ENCODE measurements at regions not wholly inside any gene's neighbourhood (a gene's known extent, or its start where the extent isn't known, plus 50 kb on each side); places are given as distances from the start of the nearest gene placed in this dataset.
"Not testable (repeated sequence)": the region's sequence is repeated elsewhere in the genome, so short reads cannot be mapped to it uniquely, and the experiment has no call there.

DNA sequence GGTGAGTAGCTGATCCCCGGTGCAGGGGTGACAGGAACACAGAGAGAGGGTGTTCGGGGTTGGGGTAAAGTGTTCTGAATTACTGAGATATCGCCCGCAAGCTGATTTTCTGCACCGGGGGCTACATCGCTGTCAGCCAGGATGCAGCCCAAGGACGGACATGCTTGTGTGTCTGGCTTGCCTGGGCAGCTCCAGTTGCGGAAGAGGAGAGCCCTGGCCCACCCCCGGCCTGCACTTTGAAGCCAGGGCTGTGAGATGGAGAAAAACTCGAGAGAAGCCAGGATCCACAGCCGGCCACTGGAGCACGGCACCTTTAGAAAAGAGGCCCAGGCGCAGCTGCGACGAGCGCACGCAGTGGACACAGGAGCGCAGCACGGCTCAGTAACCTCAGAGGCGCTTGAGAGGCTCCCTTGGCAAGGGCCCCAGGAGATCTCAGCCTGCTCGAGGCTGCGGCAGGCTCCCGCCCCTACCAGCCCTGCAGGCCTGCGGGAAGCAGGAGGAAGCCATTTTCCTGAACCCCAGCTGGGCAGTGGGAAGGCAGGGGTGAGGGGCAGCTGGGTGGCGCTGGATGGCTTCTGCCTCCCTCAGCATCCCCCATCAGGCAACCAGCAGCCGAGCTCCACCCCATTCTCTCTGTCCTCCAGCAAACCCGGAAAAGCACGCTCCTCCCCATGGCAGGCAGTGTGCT is 59.2 kb downstream of the C9orf50 start:
- no peak for DNase-seq (ENCODE audit: low spot score)

DNA sequence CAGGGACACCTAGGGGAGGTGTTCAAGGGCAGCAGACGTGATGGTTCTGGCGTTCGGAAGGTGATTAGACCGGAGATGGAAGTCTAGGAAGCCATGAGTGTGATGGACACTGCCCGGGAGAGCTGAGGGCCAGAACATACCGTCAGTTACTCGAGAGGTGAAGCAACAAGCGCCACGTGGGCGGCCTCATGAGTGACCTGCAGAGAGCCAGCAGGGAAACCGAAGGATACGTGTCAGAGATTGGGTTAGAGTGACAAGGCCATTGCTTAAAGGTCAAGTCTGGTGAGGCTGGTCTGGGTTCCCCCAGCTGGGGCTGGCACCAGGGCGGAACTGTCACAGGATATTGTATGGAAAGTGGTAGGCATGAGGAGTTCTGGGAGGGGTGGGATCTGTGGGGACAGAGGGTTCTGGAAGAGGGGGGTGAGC is 60.0 kb downstream of the C9orf50 start:
- no peak for DNase-seq (ENCODE audit: low spot score)

DNA sequence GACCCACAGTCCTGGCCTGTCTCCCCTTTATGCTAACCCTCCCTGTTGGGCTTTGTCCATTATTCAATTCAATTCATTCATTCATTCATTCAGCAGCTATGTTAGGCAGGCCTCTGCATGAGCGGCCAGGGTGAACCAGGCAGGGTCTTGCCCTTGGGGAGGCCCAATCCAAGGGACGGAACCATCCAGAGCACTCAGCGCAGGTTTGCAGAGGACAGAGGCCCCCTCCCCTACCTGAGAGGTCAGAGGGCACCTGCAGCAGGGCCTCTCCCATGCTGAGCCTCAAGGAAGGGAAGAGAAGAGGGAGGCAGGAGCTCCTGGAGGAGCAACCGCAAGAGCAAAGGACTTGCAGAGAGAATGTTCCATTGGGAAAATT is 61.4 kb downstream of the C9orf50 start:
- DNase-seq (ENCODE audit: low spot score), result no peak

DNA sequence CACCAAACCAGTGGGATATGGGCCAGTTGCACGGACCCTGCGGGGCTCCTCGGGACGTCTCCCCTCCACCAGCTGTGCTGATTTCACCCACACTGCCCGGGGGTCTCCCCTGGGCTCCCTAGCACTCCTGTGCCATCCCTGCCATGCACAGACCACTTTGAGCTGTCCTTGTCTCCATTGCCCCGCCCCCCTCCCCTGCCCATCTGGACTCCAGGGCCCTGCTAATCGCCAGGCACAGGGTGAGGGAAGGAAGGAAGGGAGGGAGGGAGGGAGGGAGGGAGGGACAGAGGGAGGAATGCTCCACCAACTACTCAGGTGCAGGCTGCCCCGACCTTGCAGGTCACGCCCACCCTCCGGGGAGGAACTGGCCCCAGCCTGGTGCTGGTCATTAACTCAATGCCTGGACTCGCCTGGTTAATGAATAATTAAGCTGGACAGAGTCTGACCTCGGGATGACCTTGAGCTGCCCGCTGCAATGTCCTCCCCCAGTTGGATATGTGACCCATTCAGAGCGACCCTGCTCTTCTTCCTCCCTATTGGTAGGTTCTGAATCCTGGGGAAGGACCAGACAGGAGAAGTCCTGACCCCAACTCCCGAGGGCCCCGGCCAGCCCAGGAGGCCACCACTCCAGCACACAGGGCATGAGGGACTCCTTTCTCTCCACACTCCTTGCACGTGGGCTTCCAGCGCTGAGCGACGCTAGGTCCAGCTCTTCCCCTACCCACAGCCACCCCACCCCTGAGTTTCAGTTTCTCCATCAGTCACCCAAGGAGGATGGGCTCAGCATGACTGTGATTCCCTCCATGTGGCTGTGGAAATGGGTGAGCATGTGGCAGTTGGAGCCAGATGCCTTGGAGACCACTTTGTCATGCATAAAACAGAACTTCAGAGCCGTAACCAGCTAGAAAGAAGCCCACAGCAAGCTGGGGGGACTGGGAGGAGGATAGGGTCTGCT is 62.1 kb downstream of the C9orf50 start:
- no peak for DNase-seq (ENCODE audit: low spot score)

DNA sequence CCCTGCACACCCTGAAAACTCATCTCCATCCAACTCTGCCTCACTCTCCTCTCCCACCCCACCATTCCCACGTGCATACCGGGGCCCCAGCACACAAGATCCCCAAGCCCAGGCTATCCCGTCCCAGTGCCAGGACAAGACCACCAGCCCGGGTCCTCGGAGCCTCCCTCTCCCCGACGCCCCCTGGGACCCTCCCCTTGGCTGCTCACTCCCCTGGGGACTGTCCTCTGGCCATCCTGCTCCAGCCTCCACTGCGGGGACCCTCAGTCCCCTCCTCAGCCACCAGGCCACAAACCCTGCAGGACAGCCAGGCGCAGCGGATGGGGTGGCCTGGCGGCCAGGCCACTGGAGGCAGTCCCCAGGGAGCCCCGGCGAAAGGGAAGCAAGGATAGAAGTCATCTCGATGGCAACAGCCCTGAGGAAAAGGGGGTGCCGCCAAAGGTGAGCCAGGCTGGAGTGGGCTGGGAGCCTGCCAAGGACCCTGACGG is 62.8 kb downstream of the C9orf50 start:
- no peak for DNase-seq (ENCODE audit: low spot score)

DNA sequence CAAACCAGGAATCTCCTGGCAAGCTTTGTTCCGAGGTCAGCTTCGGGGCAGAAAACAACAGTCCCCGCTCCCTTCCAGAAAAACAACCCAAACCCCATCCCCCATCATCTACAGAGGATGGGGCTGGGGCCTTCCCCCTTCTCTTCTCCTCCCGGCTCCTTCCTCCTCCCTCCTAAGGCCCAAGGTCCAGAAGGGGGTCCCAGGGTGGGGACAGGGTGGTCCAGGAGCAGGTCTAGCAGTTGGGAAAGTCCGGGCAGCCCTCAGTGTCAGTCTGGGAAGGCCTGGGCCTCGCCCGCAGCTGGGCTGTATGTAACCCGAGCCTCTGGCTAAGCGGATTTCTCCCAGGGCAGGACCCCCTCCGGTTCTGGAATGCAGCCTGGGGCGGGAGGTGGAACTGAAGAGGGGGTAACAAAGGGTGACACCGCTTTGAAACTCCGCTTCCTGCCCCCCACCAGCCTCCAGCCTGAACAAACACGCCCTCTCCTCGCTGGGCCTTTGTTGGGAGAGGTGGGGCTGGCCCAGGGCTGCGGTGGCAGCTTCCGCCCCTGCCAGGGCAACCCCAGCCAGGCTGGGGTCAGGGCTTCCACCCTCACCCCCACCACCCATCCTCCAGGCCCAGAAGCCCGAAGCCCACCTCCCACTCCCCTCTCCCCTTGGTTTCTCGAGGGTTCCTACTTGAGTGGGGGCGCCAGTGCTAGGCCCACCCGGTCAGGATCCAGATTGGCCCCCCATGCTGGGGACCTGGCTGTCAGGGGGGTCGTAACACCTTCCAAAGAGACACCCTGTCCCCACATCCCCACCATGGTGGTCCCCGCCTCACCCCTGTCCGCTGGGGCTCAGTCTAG is 63.5 kb downstream of the C9orf50 start:
- no peak for DNase-seq (ENCODE audit: low spot score)

DNA sequence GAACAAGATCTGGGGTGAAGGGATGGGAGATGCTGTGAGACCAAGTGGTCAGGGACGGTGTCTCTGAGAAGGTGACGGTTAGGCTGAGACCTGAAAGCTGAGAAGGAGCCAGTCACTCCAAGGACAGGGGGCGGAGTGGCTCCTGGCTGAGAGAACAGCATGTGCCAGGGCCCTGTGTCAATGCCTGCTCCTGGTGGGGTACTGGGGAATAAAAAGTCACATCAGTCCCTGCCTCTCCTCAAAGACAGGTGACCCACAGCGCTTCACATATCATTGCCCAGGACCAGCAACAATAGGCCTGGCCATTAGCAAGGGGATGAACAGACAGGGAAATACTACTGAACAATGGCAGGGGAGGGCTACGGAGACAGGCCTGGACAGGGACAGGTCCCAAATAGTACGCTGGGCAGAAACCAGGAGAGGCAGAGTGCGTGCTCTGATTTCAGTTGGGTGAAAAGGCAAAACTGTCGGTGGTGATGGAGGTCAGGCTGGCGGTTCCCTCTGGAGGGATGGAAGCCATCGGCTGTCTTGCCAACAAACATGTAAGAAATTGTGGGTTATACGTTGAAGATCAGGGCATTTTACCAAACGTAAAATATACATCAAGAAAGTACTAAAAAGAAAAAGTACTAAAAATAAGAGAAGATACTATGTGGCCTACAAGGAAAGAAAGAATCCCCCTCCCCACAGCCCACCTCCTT is 64.3 kb downstream of the C9orf50 start:
- DNase-seq (ENCODE audit: low spot score), result no peak

DNA sequence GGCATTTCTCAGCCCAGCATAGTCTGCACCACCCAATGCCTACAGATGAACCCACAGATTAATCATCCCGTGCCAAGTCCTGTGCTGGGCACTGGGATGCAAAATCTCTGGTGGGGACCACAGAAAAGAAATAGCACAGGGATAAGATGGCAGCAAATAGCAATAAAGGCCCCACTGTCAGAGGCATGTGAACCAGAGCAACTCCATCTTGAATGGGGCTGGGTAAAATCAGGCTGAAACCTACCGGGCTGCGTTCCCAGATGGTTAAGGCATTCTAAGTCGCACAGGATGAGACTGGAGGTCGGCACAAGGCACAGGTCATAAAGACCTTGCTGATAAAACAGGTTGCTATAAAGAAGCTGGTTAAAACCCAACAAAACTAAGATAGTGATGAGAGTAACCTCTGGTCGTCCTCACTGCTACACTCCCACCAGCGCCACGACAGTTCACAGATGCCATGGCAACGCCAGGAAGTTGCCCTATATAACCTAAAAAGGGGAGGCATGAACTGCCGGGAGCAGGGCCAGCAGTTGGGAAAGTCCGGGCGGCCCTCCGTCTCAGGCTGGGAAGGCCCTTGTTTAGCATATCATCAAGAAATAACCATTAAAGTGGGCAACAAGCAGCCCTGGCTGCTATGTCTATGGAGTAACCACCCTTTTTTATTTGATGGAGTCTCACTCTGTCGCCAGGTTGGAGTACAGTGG is 65.2 kb downstream of the C9orf50 start:
- DNase-seq (ENCODE audit: low spot score), result no peak

DNA sequence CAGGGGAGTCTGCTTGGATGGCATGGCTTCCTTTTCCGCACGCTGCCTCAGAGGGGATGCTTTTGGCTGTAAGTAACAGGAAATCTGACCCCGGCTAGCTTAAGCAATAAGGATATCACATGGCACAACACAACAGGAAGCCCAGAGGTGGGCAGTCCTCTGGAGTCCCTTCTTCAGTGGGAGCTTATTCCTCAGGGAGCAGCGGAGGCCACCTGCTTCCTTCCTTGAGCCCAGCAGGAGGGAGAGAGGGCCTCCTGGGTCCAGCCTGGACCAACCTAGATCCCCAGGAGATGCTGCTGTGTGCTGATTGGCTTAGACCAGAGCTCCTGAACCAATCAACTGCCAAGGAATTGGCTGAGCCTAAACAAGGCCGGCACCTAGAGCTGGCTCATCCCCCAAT is 66.3 kb downstream of the C9orf50 start:
- no peak for DNase-seq (ENCODE audit: low spot score)

DNA sequence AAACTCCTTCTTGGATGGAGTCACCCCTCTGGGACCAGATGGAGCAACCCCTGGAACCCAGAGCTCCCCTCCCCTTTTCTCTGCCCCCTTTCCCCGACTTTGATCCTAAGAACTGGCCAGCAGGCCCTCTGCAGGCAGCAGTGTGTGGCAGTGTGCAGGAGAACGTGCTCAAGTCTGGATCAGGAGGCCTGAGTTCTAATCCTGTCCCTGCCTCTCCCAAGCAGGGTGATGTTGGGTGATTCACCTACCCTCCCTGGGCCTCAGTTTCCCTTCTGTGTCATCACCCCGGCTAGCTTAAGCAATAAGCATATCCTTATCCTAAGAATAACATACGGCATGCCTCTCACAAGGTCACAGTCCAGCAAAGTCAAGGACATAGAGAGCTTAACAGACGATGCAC is 67.6 kb downstream of the C9orf50 start:
- no peak for DNase-seq (ENCODE audit: low spot score)

DNA sequence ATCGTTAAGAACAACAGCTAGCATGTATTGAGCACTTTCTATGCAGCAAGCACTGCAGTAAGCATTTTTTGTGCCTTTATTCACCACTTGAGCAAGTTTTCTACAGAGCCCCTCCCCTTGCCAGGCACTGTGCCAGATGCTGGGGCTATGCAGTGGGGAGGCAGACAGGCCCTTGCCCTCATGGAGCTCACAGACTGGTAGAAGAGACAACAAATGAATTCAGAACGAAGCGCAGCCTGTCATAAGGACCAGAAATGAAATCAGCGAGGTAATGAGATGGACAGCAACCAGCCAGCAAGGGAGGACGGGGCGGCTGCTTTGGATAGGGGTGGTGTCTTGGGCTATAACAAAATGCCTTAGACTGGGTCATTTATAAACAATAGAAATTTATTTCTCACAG is 68.8 kb downstream of the C9orf50 start:
- DNase-seq (ENCODE audit: low spot score), result no peak

DNA sequence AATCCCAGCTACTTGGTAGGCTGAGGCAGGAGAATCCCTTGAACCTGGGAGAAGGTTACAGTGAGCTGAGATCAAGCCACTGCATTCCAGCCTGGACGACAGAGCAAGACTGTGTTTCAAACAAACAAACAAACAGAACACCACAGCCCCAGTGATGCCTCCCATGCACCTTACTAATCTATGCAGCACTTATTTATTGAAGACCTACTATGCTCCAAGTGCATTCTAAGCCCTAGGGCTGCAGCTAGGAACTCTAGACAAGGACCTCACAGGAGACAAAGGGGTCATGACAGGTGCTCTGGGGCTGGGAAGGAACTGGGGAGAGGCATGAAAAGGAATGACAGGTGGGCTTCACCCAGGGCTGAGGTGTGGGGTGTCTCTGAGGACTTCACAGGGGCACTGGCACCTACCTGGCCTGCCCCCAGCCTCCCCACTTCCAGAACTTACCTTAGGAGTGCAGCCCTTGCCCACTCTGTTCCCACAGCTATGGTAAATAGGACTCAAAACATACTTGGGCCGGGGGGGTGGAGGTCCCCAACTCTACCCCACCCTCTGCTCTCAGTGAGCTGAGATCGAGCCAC is 69.4 kb downstream of the C9orf50 start:
- DNase-seq (ENCODE audit: low spot score), result no peak

DNA sequence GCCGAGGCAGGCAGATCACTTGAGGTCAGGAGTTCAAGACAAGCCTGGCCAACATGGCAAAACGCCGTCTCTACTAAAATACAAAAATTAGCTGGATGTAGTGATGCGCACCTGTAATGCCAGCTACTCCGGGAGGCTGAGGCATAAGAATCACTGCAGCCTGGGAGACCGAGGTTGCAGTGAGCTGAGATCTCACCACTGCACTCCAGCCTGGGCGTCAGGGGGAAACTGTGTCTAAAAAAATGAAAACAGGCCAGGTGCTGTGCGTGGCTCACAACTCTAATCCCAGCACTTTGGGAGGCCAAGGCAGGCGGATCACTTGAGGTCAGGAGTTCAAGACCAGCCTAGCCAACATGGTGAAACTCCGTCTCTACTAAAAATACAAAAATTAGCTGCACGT is 69.9 kb downstream of the C9orf50 start:
- not testable (repeated sequence) for DNase-seq (ENCODE audit: low spot score)

DNA sequence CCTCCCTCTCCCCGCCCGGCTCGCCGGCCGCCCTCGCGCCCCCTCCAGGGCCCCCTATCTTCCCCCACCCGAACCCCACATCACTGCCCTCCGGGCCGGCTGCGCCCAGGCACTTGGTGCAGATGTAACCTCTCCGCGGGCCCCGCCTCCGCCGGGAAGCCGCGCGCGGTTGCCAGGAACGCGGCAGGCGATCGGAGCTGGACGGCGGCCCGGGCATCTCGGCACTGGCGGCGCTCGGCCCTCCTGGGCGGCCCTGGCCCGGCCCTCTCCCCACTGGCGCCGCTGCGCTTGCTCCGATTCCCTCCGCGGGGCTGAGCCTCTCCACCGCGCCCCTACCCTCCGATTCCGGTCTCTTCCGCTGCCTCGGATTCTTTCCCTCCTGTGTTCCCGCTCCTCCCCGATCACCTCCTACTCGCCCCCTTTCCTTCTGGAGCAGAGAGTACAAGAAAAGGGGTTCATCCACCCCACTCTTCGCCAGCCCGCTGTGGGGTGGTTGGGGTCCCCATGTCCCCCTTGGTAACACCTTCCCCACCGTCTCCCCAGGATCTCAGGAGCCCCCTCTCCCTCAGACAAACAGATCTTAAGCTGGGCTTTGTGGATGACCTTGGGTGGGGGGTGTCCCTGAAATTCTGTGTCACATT is 70.6 kb downstream of the C9orf50 start:
- DNase-seq (ENCODE audit: low spot score), result no peak

DNA sequence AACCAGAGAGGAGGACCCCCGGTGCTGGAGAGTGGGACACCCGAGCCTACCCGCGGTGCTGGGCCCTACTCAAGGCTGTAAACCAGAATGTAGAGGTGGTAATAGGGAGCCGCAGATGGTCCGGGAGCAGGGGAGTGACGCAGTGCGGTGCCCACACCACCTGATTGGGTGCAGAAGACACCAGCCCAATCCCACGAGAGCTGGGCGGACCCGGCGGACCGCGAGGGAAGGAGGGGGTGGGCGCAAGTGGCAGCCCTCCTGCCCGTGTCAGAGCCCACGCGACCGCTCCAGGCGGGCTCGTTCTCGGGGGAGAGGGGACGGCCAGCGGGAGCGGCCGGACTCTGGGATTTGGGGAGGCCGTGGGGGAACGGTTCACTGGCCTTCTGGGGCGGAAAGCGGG is 71.2 kb downstream of the C9orf50 start:
- no peak for DNase-seq (ENCODE audit: low spot score)

DNA sequence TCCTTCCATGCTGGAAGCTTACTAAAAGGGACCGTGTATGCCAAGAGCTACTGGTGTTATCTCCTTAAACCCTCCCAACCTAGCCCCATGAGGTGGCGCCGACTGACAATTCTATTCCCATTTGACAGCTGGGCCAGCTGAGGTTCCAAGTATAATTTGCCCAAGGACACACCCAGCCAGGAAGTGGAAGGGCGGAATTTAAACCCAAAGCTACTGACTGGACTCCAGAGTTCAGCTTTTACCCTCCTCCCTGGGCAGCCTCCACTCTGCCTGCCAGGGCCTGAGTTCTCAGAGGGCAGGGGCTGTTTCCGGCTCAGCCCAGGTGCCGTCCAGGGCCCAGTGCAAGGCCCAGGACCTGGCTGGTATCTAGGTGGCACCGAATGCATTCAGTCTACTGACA is 71.8 kb downstream of the C9orf50 start:
- no peak for DNase-seq (ENCODE audit: low spot score)

DNA sequence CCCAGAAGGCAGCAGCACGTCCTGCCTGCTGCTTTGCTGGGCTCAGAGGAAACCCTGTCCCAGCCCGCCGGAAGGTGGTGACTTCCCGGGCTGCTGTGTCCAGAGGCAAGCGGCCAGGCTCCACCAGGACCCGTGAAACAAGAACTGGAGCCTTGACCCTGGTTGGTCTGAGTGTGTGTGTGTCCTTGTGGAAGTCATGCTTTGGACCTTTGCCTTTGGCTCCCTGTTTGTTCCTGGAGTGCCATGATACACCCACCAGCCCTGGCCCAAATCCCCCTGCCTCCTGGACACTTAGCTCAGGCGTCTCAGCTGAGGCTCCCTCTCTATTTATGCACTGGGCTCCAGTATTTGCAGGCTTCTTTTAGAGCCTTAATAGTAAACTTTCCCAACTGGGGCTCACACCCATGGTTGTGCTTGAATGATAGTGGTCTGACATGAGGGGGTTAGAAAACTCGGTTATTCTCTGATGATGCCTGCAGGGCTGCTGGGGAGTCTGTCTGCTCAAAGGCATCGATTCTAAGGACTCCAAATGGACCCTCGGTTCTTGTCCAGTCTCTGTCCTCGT is 72.2 kb downstream of the C9orf50 start:
- DNase-seq (ENCODE audit: low spot score), result no peak

DNA sequence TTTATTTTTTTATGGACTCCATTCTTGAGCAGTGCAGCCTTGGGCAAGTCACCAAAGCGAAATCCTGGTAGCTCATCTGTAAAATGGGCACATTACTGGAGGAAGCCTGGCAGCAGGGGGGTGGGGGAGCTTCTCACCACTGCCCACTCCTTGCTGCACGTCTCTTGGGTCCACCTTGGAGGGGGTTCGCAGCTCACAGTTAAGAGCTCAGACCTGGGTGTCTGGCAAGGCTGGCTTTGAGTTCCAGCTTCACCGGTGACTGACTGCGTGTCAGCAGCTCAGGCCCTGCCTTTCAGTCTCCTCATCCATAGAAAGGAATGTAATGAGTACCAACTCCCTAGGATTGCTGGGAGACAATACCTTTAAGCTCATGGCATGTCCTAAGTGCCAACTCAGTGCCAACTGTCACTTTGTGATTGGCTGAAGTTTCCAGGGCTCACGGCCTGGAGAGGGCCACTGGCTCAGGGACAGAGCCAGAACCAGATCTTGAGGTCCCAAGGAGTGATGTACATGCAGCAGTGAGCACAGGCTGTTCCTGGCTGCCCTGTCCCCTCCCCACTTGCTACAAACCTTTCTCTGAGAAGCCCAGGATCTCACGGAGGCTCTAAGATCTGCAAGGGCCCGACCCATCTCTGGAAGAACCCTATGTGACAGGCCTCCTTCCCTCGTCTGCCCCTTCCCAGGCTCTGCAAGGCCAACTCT is 72.9 kb downstream of the C9orf50 start:
- no peak for DNase-seq (ENCODE audit: low spot score)

DNA sequence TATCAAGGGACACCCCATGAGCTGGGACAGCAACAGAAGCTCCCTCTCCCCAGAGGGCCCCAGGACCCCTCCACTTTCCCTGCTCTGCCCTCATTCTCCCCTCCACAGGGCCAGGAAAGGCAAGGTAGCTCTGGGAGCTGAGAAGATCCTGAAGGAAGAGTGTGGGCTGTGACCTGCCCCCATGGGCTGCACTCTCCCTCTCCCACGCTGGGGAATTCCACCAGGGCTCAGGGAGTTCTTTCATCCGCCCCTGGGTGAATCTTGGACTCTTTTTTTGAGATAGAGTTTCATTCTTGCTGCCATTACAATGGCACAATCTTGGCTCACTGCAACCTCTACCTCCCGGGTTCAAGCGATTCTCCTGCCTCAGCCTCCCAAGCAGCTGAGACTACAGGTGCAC is 73.8 kb downstream of the C9orf50 start:
- DNase-seq (ENCODE audit: low spot score), result no peak
